ENCODE measurements at regions not wholly inside any gene's neighbourhood (a gene's known extent, or its start where the extent isn't known, plus 50 kb on each side); places are given as distances from the start of the nearest gene placed in this dataset.

GRCh38 chr2:9742601-9743000, 100.7 kb upstream of the TAF1B start:
- TF ChIP-seq YY1 (IDR thresholded peaks at IDR 0.05; ENCODE audit: insufficient read depth, insufficient read length) (no peak), ZNF274 (IDR thresholded peaks at IDR 0.05; ENCODE audit: low read depth, low read length) (no peak)

Data from NT2/D1 (cell line).